ENCODE measurements at regions not wholly inside any gene's neighbourhood (a gene's known extent, or its start where the extent isn't known, plus 50 kb on each side); places are given as distances from the start of the nearest gene placed in this dataset.
A peak's percentile ranks its signal among the peaks of the same experiment; 100 is the strongest.

- peak overlapping the region; percentile 85 for H3K4me3 ChIP-seq (ENCODE audit: low read length)
- no peak for TF ChIP-seq CTCF (conservative IDR thresholded peaks at IDR 0.05; ENCODE audit: low read depth, low read length)
- no peak for DNase-seq (ENCODE audit: low read depth)
These were observed 414.5 kb downstream of the PCNX1 start for GRCh38 chr14:71321574-71322315.

GRCh38 chr14:71322655-71323250 is 415.5 kb downstream of the PCNX1 start:
- peak; percentile 75 for TF ChIP-seq CTCF (conservative IDR thresholded peaks at IDR 0.05; ENCODE audit: low read depth, low read length)
- no peak overlapping the region for H3K4me3 ChIP-seq (ENCODE audit: low read length)
- DNase-seq (ENCODE audit: low read depth) = no peak

- no peak overlapping the region for H3K4me3 ChIP-seq (ENCODE audit: low read length)
- DNase-seq (ENCODE audit: low read depth) = no peak
- TF ChIP-seq CTCF (conservative IDR thresholded peaks at IDR 0.05; ENCODE audit: low read depth, low read length) = no peak
These were observed 417.6 kb downstream of the PCNX1 start for GRCh38 chr14:71324767-71325272.

- TF ChIP-seq CTCF (conservative IDR thresholded peaks at IDR 0.05; ENCODE audit: low read depth, low read length) = no peak
These were observed 420.4 kb downstream of the PCNX1 start for GRCh38 chr14:71327691-71328090.

GRCh38 chr14:71328183-71328582 is 420.9 kb downstream of the PCNX1 start:
- no peak for DNase-seq (ENCODE audit: low read depth)
- TF ChIP-seq CTCF (conservative IDR thresholded peaks at IDR 0.05; ENCODE audit: low read depth, low read length) = no peak
- no peak overlapping the region for H3K4me3 ChIP-seq (ENCODE audit: low read length)

More at GRCh38 chr14:71327691-71328090, 420.4 kb downstream of the PCNX1 start:
- no peak for DNase-seq (ENCODE audit: low read depth)
- no peak overlapping the region for H3K4me3 ChIP-seq (ENCODE audit: low read length)

GRCh38 chr14:71328954-71329353 is 421.7 kb downstream of the PCNX1 start:
- DNase-seq (ENCODE audit: low read depth) = no peak

More at GRCh38 chr14:71328954-71329353, 421.7 kb downstream of the PCNX1 start:
- no peak for TF ChIP-seq CTCF (conservative IDR thresholded peaks at IDR 0.05; ENCODE audit: low read depth, low read length)
- no peak overlapping the region for H3K4me3 ChIP-seq (ENCODE audit: low read length)
